ENCODE measurements at regions not wholly inside any gene's neighbourhood (a gene's known extent, or its start where the extent isn't known, plus 50 kb on each side); places are given as distances from the start of the nearest gene placed in this dataset.

DNA sequence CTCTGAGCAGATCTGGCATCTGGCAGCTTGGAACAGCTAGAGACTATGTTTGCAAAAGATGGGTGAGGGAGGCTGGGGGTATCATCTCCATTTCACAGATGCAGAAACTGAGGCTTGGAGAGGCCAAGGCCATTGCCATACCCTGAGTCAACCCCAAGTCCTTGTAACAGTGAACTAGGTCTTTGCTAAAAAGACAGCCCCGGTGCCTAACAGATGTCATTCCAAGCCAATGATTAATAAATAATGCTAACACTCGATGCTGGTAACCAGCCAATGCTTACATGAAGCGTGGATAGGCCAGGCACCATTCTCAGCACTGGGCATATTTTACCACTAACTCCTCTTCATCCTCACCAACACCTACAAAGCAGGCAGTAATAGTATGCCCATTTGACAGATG, 164.0 kb downstream of the MN1 start:
- in situ Hi-C loops (cut with MboI; ENCODE audit: low sequenced_read_pairs in 4 of 4) (loop anchor here in 2 of 4 donors (10.0 to 25.0 kb wide), 2 partner anchors 147 to 150 kb away; no protein-coding TSS in a partner anchor), intact Hi-C loops (cut with DNase I; ENCODE audit: low total_unique reads) (loop anchor here (2.0 to 10.0 kb wide), 3 partner anchors 81 to 377 kb away; partner anchors contain the start of gene MN1)
- DNase-seq: no peak
- no peak overlapping the region for H3K4me3 ChIP-seq
- no peaks in the 10 kb centered on the region for H3K27me3 ChIP-seq
- peaks cover 56 to 62% of the 10 kb centered on the region in 2 donors for H3K4me1 ChIP-seq
- ATAC-seq: no peak
- H3K27ac ChIP-seq: peak overlapping the region; percentile 93 to 98 (median 96)
- H3K36me3 ChIP-seq: no peaks in the 10 kb centered on the region
- H3K9me3 ChIP-seq: no peaks in the 10 kb centered on the region
- TF ChIP-seq, protein P1, sequence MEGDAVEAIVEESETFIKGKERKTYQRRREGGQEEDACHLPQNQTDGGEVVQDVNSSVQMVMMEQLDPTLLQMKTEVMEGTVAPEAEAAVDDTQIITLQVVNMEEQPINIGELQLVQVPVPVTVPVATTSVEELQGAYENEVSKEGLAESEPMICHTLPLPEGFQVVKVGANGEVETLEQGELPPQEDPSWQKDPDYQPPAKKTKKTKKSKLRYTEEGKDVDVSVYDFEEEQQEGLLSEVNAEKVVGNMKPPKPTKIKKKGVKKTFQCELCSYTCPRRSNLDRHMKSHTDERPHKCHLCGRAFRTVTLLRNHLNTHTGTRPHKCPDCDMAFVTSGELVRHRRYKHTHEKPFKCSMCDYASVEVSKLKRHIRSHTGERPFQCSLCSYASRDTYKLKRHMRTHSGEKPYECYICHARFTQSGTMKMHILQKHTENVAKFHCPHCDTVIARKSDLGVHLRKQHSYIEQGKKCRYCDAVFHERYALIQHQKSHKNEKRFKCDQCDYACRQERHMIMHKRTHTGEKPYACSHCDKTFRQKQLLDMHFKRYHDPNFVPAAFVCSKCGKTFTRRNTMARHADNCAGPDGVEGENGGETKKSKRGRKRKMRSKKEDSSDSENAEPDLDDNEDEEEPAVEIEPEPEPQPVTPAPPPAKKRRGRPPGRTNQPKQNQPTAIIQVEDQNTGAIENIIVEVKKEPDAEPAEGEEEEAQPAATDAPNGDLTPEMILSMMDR (IDR thresholded peaks at IDR 0.05 in 4 of 5, conservative IDR thresholded peaks at IDR 0.05 in 1 of 5): no peak
- no peak for TF ChIP-seq POLR2A (IDR thresholded peaks at IDR 0.05)

DNA sequence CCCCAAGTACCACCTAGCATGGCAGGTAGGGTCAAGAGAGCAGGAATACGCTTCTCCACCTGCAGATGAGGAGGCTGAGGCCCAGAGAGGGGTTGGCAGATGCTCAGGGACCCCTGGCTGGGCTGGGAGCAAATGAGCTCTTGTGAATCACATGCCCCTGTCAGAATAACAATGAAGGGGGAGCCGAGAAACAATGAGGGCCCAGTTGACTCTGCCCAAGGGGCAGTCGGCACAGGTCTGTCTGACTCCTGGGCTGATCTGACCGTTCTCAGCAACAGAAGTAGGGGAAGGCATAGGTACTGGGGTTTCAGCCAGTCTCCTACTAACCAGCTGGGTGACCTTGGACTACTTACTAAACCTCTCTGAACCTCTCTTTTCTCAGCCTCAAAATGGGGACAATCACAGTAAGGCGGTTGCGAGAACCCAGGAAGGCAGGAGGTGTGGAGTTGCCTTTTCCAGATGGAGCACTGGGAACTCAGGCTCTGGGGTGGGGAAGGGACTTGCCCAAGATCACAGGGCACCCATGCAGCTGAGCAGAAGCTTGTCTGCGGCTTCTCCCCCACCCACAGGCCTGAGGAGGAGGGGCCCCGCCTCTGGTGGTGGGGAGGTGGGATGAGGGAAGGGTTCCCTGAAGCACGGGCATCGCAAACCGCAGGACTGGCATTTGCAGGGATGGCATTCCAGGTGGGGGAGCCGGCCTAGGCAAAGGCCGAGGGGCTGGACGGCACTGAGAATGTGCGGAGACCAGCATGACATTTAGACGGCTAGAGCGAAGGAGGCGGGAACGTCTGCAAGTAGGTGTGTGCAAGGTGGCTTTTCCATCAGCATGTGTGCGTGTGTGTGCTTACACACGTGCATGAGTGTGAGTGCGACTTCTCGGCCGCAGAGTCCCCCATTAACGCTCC, 163.0 kb downstream of the MN1 start:
- in situ Hi-C loops (cut with MboI; ENCODE audit: low sequenced_read_pairs in 4 of 4): loop anchor here in 2 of 4 donors (10.0 to 25.0 kb wide), 2 partner anchors 146 to 149 kb away; no protein-coding TSS in a partner anchor

DNA sequence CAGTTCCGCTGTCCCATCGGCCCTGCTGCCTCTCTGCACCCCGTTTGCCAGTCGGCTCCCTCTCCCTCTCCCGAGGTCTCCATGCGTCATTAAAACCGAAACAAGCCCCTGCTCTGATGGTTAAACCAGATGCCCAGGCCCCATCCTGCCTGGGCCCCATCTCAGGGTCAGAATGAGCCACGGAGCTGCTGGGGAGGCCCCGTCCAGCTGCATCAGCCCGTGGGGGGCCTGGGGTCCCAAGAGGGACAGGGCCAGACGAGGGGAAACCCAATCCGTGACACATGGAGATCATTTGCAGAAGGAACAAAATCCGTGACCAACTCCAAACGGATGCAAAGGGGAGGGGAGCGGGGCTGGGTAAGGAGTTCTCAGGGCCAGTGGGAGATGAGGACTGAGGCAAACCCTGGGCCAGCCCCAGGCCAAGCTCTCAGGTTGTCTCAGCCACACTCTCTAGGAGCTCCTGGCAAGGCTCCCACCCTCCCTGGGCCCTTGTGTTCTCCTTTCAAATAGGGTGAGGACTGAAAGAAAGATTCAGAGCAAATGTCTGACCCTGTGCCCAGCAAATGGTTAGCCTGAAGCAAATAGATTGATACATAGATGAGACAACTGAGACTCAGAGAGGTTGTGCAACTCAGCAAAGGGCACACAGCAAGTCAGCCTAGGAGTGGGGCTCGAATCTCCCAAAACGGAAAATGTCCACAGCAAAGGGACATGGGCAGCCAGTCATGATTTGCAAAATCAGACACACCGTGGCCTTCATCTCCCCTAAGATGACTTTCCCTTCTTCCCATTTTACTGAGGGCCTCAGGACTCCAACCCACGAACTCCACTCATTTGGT, 162.1 kb downstream of the MN1 start:
- H3K27ac ChIP-seq: peak overlapping the region; percentile 93 to 98 (median 96)
- no peaks in the 10 kb centered on the region for H3K27me3 ChIP-seq
- peak overlapping the region in 1 of 4 donors; percentile 8 for H3K4me3 ChIP-seq
- no peaks in the 10 kb centered on the region for H3K36me3 ChIP-seq
- TF ChIP-seq POLR2A (IDR thresholded peaks at IDR 0.05): no peak
- TF ChIP-seq, protein P1 (IDR thresholded peaks at IDR 0.05 in 4 of 5, conservative IDR thresholded peaks at IDR 0.05 in 1 of 5): no peak
- H3K9me3 ChIP-seq: no peaks in the 10 kb centered on the region
- in situ Hi-C loops (cut with MboI; ENCODE audit: low sequenced_read_pairs in 4 of 4) (loop anchor here in 3 of 4 donors (10.0 to 25.0 kb wide), 2 partner anchors 145 to 148 kb away; no protein-coding TSS in a partner anchor), intact Hi-C loops (cut with DNase I; ENCODE audit: low total_unique reads) (loop anchor here (2.0 to 10.0 kb wide), 3 partner anchors 161 to 375 kb away; partner anchors contain the start of gene MN1)
- H3K4me1 ChIP-seq: peaks cover 57 to 72% of the 10 kb centered on the region in 2 donors
- ATAC-seq: no peak
- peak; percentile 70 to 79 for DNase-seq

More for the DNA sequence above, 163.0 kb downstream of the MN1 start:
- TF ChIP-seq, protein P1 (IDR thresholded peaks at IDR 0.05 in 4 of 5, conservative IDR thresholded peaks at IDR 0.05 in 1 of 5): no peak
- no peak for TF ChIP-seq POLR2A (IDR thresholded peaks at IDR 0.05)
- Histone ChIP-seq H3K4me1 (peaks cover 57 to 71% of the 10 kb centered on the region in 2 donors), H3K36me3 (no peaks in the 10 kb centered on the region), H3K27me3 (no peaks in the 10 kb centered on the region), H3K27ac (peak overlapping the region; percentile 93 to 98 (median 96)), H3K9me3 (no peaks in the 10 kb centered on the region), H3K4me3 (no peak overlapping the region)
- ATAC-seq: no peak
- no peak for DNase-seq
- intact Hi-C loops (cut with DNase I; ENCODE audit: low total_unique reads): loop anchor here (2.0 to 10.0 kb wide), 2 partner anchors 162 to 376 kb away; partner anchors contain the start of gene MN1

DNA sequence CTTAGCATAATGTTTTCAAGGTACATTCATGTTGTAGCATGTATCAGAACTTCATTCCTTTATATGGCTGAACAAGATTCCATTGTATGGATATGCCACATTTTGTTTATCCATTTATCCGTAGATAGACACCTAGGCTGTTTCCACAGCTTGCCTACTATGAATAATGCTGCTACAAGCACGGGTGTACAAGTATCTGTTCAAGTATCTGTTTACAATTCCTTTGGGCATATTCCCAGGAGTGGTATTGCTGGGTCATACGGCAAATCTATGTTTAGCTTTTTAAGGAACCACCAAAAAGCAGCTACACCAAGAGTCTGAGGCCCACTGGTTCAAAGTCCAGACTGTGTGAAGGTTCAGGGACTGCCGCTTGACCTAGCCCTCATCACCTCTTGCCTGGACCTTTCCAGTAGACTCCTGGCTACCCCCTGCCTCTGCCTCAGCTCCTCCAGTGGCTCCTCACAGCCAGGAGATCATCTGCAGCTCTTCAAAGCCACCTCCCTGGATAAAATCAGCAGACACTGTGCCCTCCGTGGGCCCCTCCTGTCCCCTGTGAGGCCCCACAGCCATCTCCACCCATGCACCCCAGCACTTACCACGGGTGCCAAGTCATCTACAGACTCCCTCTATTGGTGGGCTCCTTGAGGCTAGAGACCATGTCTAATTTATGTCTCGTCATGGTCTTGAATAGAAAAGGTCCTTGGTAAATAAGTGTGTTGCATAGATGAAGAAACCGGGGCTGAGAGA, 160.3 kb downstream of the MN1 start:
- in situ Hi-C loops (cut with MboI; ENCODE audit: low sequenced_read_pairs in 4 of 4): loop anchor here in 2 of 4 donors (10.0 to 25.0 kb wide), 2 partner anchors 144 to 146 kb away; no protein-coding TSS in a partner anchor
- H3K9me3 ChIP-seq: no peaks in the 10 kb centered on the region
- peak; percentile 55 to 57 for DNase-seq
- H3K4me1 ChIP-seq: peaks cover 57 to 70% of the 10 kb centered on the region in 2 donors
- intact Hi-C loops (cut with DNase I; ENCODE audit: low total_unique reads): loop anchor here (10.0 kb wide), 1 partner anchor 224 kb away; no protein-coding TSS in a partner anchor
- H3K36me3 ChIP-seq: no peaks in the 10 kb centered on the region
- peak overlapping the region; percentile 93 to 98 (median 96) for H3K27ac ChIP-seq
- ATAC-seq: peak; percentile 69 to 85
- H3K4me3 ChIP-seq: no peak overlapping the region
- no peaks in the 10 kb centered on the region for H3K27me3 ChIP-seq
- TF ChIP-seq POLR2A (IDR thresholded peaks at IDR 0.05): peak; percentile 55 to 87
- TF ChIP-seq, protein P1 (IDR thresholded peaks at IDR 0.05 in 4 of 5, conservative IDR thresholded peaks at IDR 0.05 in 1 of 5): no peak

All from gastrocnemius medialis (tissue), 4 donors.